ENCODE measurements at regions not wholly inside any gene's neighbourhood (a gene's known extent, or its start where the extent isn't known, plus 50 kb on each side); places are given as distances from the start of the nearest gene placed in this dataset.

- TF ChIP-seq, protein P1, sequence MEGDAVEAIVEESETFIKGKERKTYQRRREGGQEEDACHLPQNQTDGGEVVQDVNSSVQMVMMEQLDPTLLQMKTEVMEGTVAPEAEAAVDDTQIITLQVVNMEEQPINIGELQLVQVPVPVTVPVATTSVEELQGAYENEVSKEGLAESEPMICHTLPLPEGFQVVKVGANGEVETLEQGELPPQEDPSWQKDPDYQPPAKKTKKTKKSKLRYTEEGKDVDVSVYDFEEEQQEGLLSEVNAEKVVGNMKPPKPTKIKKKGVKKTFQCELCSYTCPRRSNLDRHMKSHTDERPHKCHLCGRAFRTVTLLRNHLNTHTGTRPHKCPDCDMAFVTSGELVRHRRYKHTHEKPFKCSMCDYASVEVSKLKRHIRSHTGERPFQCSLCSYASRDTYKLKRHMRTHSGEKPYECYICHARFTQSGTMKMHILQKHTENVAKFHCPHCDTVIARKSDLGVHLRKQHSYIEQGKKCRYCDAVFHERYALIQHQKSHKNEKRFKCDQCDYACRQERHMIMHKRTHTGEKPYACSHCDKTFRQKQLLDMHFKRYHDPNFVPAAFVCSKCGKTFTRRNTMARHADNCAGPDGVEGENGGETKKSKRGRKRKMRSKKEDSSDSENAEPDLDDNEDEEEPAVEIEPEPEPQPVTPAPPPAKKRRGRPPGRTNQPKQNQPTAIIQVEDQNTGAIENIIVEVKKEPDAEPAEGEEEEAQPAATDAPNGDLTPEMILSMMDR (conservative IDR thresholded peaks at IDR 0.05; ENCODE audit: low read length) = no peak
- TF ChIP-seq EZH2phosphoT487 (IDR thresholded peaks at IDR 0.05; ENCODE audit: borderline replicate concordance) = no peak
Observed at GRCh38 chr21:27734146-27734545, 767.3 kb upstream of the ADAMTS5 start.

Data from Loucy (cell line).